Endothelial cell of umbilical vein (primary cell): ENCODE measurements at regions not wholly inside any gene's neighbourhood (a gene's known extent, or its start where the extent isn't known, plus 50 kb on each side); places are given as distances from the start of the nearest gene placed in this dataset.

Experiments
- BruUV-seq: library from RNA; stranded (reverse); fragments of 400-500 nt; replicated peaks from 2 replicates; lab custom pipeline; 2021; lab: Mats Ljungman, UMichigan
- CTCF ChIA-PET: fragments of 300-600, 350-600 bp; sonication (Branson Sonifier 250); formaldehyde crosslinking; loops from one replicate; lab custom pipeline; 2021; ENCODE audit warnings: antibody characterized with exemption, inconsistent platforms; lab: Charles Lee
- POLR2A ChIA-PET: fragments of 300-600, 350-600 bp; sonication (Branson Sonifier 250); formaldehyde crosslinking; loops from one replicate; lab custom pipeline; 2021; ENCODE audit warnings: antibody characterized with exemption, inconsistent platforms; lab: Charles Lee
- DNase-seq: peaks from one replicate; pipeline ENCODE4 v3.0.0-alpha.2; 2011; ENCODE audit warnings: low read depth, low spot score
- FAIRE-seq: peaks from 2 replicates; lab custom pipeline; 2011; peaks lifted over from hg19 to GRCh38; lab: Jason Lieb, UNC
- H2AFZ ChIP-seq: 2 replicates; pipeline ENCODE4 v1.6.0; 2012; ENCODE audit warnings: low read depth, low read length, control low read depth, inconsistent platforms
- H3K27ac ChIP-seq: 2 replicates; pipeline ENCODE4 v1.5.1; 2011; ENCODE audit warnings: low read depth, mild to moderate bottlenecking, control low read depth, low read length, moderate library complexity; ENCODE audit not compliant: insufficient read depth
- H3K27me3 ChIP-seq, 2 experiments: 2 replicates each; pipeline versions ENCODE4 v1.6.0 to v1.6.1; 2011; ENCODE audit warnings: low read length in 2 of 2, mixed read lengths in 1 of 2; ENCODE audit not compliant: control insufficient read depth in 2 of 2, insufficient read depth in 2 of 2
- H3K36me3 ChIP-seq, 2 experiments: 2 replicates in 1 of 2; 3 replicates in 1 of 2; pipeline ENCODE4 v1.5.1; 2011; ENCODE audit warnings: low read length in 2 of 2, mild to moderate bottlenecking in 1 of 2, moderate library complexity in 1 of 2; ENCODE audit not compliant: control insufficient read depth in 2 of 2, insufficient read depth in 2 of 2; ENCODE audit errors: extremely low read depth in 1 of 2
- H3K4me1 ChIP-seq: 3 replicates; pipeline ENCODE4 v1.5.1; 2011; ENCODE audit warnings: mild to moderate bottlenecking, low read length; ENCODE audit not compliant: control insufficient read depth, insufficient read depth; ENCODE audit errors: extremely low read depth
- H3K4me2 ChIP-seq: 2 replicates; pipeline ENCODE4 v1.6.1; 2011; ENCODE audit warnings: low read length, control low read depth, mixed read lengths; ENCODE audit not compliant: insufficient read depth
- H3K4me3 ChIP-seq, 3 experiments: fragments of 200-600 bp in 1 of 3; sonication (generic), shearing (Covaris generic) in 1 of 3; replicated peaks in 1 of 3; 2 replicates each; pipeline ENCODE4 v1.5.1; 2011 to 2016; ENCODE audit warnings: control low read depth in 3 of 3, low read length in 3 of 3, mild to moderate bottlenecking in 2 of 3, inconsistent platforms in 1 of 3, low read depth in 1 of 3, moderate library complexity in 1 of 3; ENCODE audit not compliant: insufficient read depth in 1 of 3
- H3K79me2 ChIP-seq: 2 replicates; pipeline ENCODE4 v1.6.0; 2012; ENCODE audit warnings: low read length, inconsistent platforms; ENCODE audit not compliant: control insufficient read depth, insufficient read depth
- H3K9ac ChIP-seq: replicated peaks from 2 replicates; pipeline ENCODE3; 2011; ENCODE audit warnings: low read length, control low read depth; ENCODE audit not compliant: insufficient read depth; ENCODE audit errors: extremely low read depth
- H3K9me1 ChIP-seq: replicated peaks from 3 replicates; pipeline ENCODE4 v1.6.0; 2011; ENCODE audit warnings: mild to moderate bottlenecking, low read length; ENCODE audit not compliant: control insufficient read depth, insufficient read depth; ENCODE audit errors: extremely low read depth
- H3K9me3 ChIP-seq: replicated peaks from 2 replicates; pipeline ENCODE4 v1.5.1; 2012; ENCODE audit warnings: low read length, inconsistent platforms; ENCODE audit not compliant: control insufficient read depth, insufficient read depth
- H4K20me1 ChIP-seq: replicated peaks from 2 replicates; pipeline ENCODE3; 2011; ENCODE audit warnings: mild to moderate bottlenecking, low read length; ENCODE audit not compliant: control insufficient read depth, insufficient read depth; ENCODE audit errors: extremely low read depth
- EZH2 ChIP-seq: IDR thresholded peaks from 2 replicates; pipeline ENCODE4 v1.6.1; 2012; ENCODE audit warnings: borderline replicate concordance, low read depth, mild to moderate bottlenecking, moderate library complexity, low read length, inconsistent platforms; ENCODE audit not compliant: severe bottlenecking
- FOS ChIP-seq: IDR thresholded peaks from 2 replicates; pipeline ENCODE4 v1.6.1; 2011; ENCODE audit warnings: mild to moderate bottlenecking, low read length, moderate library complexity, borderline replicate concordance; ENCODE audit not compliant: insufficient read depth
- GATA2 ChIP-seq: IDR thresholded peaks from 2 replicates; pipeline ENCODE4 v1.7.0; 2011; ENCODE audit warnings: low read depth, mild to moderate bottlenecking, moderate library complexity, mixed read lengths, low read length; ENCODE audit not compliant: insufficient read length, insufficient read depth
- JUN ChIP-seq: IDR thresholded peaks from 2 replicates; pipeline ENCODE4 v1.6.1; 2011; ENCODE audit warnings: borderline replicate concordance, low read depth; ENCODE audit not compliant: insufficient read length, insufficient read depth
- MYC ChIP-seq: IDR thresholded peaks from one replicate; pipeline ENCODE4 v1.6.1; 2011; ENCODE audit warnings: mild to moderate bottlenecking, low read depth, low read length
- POLR2A ChIP-seq: IDR thresholded peaks from 2 replicates; pipeline ENCODE4 v1.6.1; 2012; ENCODE audit warnings: low read depth, mild to moderate bottlenecking, control low read depth, low read length
- POLR2AphosphoS5 ChIP-seq: IDR thresholded peaks from 2 replicates; pipeline ENCODE4 v1.6.1; 2012; ENCODE audit warnings: low read depth, mild to moderate bottlenecking, control low read depth, low read length, moderate library complexity; ENCODE audit not compliant: insufficient read depth
- dilution Hi-C: fragments of 300-500 bp; cut with MboI; formaldehyde crosslinking; loops from one replicate; pipeline ENCODE4 v1.15.0; 2019; ENCODE audit warnings: low sequenced_read_pairs; ENCODE audit not compliant: extremely low pct_ligation_motif_present
- intact Hi-C: fragments of 100-400 bp; cut with micrococcal nuclease; formaldehyde crosslinking; loops from one replicate; pipeline ENCODE4 v1.10.0; 2022
- TF ChIP-seq, protein P1 (sequence below): IDR thresholded peaks from 2 replicates; pipeline ENCODE4 v1.6.1; 2011; ENCODE audit not compliant: insufficient read depth, insufficient read length
- TF ChIP-seq, protein P2 (sequence below), 2 donors: IDR thresholded peaks; 1 replicate in 1 of 2; 2 replicates in 1 of 2; pipeline ENCODE4 v1.5.1; 2011; ENCODE audit warnings: low read length in 2 of 2, mild to moderate bottlenecking in 2 of 2, moderate library complexity in 2 of 2, control low read depth in 1 of 2, inconsistent platforms in 1 of 2, low read depth in 1 of 2; ENCODE audit not compliant: insufficient read depth in 1 of 2; ENCODE audit errors: extremely low read depth in 1 of 2

DNA sequence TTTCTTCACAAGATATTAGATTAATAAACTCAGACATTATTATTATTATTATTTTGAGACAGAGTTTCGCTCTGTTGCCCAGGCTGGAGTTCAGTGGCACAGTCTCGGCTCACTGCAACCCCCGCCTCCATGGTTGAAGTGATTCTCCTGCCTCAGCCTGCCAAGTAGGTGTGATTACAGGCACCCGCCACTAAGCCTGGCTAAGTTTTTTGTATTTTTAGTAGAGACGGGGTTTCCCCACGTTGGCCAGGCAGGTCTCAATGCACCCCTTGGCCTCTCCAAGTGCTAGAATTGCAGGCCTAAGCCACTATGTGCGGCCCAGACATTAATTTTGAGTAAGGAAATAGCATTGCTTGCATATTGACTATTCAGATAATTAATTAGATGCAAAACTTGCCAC lies 554.9 kb upstream of the LRFN5 start:
- H3K9me3 ChIP-seq: no peaks in the 10 kb centered on the region
- intact Hi-C loops (no loop called here), dilution Hi-C loops (no loop called here)
- TF ChIP-seq, protein P1, sequence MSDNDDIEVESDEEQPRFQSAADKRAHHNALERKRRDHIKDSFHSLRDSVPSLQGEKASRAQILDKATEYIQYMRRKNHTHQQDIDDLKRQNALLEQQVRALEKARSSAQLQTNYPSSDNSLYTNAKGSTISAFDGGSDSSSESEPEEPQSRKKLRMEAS: no peak
- TF ChIP-seq JUN (no peak), MYC (no peak), POLR2A (no peak), POLR2AphosphoS5 (no peak)
- TF ChIP-seq, protein P2, sequence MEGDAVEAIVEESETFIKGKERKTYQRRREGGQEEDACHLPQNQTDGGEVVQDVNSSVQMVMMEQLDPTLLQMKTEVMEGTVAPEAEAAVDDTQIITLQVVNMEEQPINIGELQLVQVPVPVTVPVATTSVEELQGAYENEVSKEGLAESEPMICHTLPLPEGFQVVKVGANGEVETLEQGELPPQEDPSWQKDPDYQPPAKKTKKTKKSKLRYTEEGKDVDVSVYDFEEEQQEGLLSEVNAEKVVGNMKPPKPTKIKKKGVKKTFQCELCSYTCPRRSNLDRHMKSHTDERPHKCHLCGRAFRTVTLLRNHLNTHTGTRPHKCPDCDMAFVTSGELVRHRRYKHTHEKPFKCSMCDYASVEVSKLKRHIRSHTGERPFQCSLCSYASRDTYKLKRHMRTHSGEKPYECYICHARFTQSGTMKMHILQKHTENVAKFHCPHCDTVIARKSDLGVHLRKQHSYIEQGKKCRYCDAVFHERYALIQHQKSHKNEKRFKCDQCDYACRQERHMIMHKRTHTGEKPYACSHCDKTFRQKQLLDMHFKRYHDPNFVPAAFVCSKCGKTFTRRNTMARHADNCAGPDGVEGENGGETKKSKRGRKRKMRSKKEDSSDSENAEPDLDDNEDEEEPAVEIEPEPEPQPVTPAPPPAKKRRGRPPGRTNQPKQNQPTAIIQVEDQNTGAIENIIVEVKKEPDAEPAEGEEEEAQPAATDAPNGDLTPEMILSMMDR (IDR thresholded peaks at IDR 0.05; ENCODE audit: extremely low read depth in 1 of 2, insufficient read depth in 1 of 2, low read depth in 1 of 2, low read length in 2 of 2): no peak
- no peaks in the 10 kb centered on the region for H4K20me1 ChIP-seq
- H3K4me3 ChIP-seq: no peak overlapping the region
- H3K79me2 ChIP-seq: no peaks in the 10 kb centered on the region
- no peak overlapping the region for H3K9ac ChIP-seq
- DNase-seq (no peak), FAIRE-seq (peak; percentile 49)
- H3K9me1 ChIP-seq: no peaks in the 10 kb centered on the region
- no peak overlapping the region for H3K27ac ChIP-seq
- no peak overlapping the region for H3K4me2 ChIP-seq
- H3K27me3 ChIP-seq: no peaks in the 10 kb centered on the region
- H2AFZ ChIP-seq: no peak overlapping the region
- H3K36me3 ChIP-seq: no peaks in the 10 kb centered on the region
- ChIA-PET CTCF (no interaction called here), POLR2A (no interaction called here)
- no TSS peak for BruUV-seq
- no peaks in the 10 kb centered on the region for H3K4me1 ChIP-seq

DNA sequence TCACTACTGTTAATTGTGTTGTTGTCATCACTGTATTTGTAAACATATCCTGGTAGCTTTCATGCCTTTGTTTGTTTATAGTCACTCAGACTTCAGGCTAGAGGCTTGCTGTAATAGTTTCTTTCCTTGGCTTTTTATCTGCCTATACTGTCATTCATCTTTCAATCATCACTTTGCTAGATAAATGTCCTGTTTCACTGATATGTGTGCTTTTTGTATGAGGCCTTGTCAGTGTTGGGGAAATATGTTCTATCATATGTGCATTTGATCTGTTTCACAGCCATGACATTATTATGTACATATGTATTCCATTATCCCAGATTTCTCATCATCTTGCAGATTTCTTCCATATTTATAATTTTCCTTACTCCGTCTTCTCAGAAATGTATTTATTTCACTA lies 558.9 kb upstream of the LRFN5 start:
- H3K4me3 ChIP-seq: no peak overlapping the region
- no peaks in the 10 kb centered on the region for H3K27me3 ChIP-seq
- H3K36me3 ChIP-seq: no peaks in the 10 kb centered on the region
- H3K9ac ChIP-seq: no peak overlapping the region
- DNase-seq: no peak
- no peak overlapping the region for H3K27ac ChIP-seq
- POLR2A ChIA-PET: no interaction called here
- dilution Hi-C loops: no loop called here
- TF ChIP-seq POLR2AphosphoS5: no peak
- no peak for TF ChIP-seq EZH2
- TF ChIP-seq JUN: no peak
- TF ChIP-seq GATA2: no peak
- no peak for TF ChIP-seq POLR2A
- TF ChIP-seq, protein P2 (IDR thresholded peaks at IDR 0.05; ENCODE audit: extremely low read depth in 1 of 2, insufficient read depth in 1 of 2, low read depth in 1 of 2, low read length in 2 of 2): no peak
- TF ChIP-seq MYC: no peak
- TF ChIP-seq FOS: no peak
- TF ChIP-seq, protein P1: no peak
- no peak overlapping the region for H2AFZ ChIP-seq
- no TSS peak for BruUV-seq
- no peaks in the 10 kb centered on the region for H4K20me1 ChIP-seq
- no peak overlapping the region for H3K4me2 ChIP-seq
- H3K79me2 ChIP-seq: no peaks in the 10 kb centered on the region
- intact Hi-C loops: no loop called here
- no peaks in the 10 kb centered on the region for H3K9me1 ChIP-seq
- H3K4me1 ChIP-seq: no peaks in the 10 kb centered on the region
- FAIRE-seq: no peak
- H3K9me3 ChIP-seq: no peaks in the 10 kb centered on the region
- CTCF ChIA-PET: no interaction called here
